ENCODE measurements at regions not wholly inside any gene's neighbourhood (a gene's known extent, or its start where the extent isn't known, plus 50 kb on each side); places are given as distances from the start of the nearest gene placed in this dataset.
"Not testable (repeated sequence)": the region's sequence is repeated elsewhere in the genome, so short reads cannot be mapped to it uniquely, and the experiment has no call there.

DNA sequence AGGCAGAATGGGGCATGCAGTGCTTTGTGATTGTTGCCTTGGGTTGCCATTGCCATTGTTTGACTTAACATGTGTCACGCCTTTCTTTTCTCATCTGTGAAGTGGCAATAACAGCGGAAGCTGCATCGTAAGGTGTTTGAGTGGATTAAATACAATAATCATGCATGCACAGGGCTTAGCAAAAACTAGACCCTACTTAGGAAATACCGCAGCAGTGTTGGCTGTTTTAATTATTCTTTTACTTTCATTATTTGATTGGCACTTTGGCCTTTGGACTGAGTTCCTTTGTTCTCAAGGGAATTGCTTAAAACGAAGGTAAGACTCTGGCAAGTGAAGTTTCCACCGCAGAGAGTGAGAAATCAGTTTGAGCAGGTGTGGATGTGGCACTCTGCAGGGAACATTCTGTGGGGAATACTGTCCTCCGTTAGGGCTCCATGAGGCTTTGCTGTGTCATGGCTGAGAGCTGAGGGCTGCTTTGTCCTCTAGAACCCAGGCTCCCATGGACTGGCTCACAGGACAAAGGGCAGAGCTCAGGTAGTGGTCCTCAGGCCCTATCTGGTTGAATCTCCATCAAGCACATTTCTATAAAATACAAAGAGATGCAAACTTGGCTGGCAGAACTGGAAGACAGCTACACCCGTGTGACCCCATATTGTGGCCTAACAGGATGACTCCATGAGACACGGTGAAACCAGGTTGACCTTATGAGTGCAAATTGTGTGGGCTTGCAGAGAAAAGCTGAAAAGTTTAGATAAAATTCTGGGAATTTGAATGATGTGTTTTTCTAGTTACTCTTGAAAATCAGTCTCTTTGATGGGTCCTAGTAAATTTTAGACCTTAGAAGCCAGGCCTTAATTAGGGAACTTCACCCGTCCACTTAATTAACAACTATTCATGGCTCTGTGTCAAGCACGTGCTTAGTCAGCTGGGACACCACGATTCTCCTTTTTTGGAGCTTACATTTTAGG, 407.2 kb downstream of the KCNRG start:
- no peaks in the 10 kb centered on the region for H3K36me3 Mint-ChIP-seq (ENCODE audit: low read depth)
- POLR2A ChIA-PET: no interaction called here
- H3K4me1 Mint-ChIP-seq: peaks cover 13% of the 10 kb centered on the region
- no peak overlapping the region for H3K4me3 Mint-ChIP-seq
- CTCF ChIA-PET: interaction anchor here (1.3 kb wide), 1 partner anchor 378 kb away, joined by 3 read pairs; no protein-coding TSS in a partner anchor
- DNase-seq (no peak), ATAC-seq (no peak)
- intact Hi-C loops (cut with DNase I, micrococcal nuclease): no loop called here
- no peaks in the 10 kb centered on the region for H3K27me3 Mint-ChIP-seq
- no peak overlapping the region for H3K27ac Mint-ChIP-seq
- H3K9me3 Mint-ChIP-seq (ENCODE audit: low read depth): no peaks in the 10 kb centered on the region

DNA sequence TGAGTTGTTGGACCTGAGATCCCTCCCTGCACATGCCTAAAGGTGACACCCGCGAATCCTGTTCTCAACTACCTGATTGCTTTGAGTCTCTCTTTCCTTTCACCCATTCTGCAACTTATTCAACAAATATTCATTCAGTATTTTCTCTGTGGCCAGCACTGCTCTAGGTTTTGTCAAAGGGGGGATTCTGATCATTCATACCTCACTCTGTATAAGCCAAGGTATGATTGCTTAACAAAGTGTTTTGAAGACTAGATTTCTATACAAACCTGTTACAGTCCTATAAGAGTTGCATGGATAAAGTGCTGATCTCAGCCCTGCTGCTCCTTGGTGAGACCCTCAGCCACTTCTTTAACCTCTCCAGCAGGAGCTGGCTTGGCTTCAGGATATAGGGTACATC, 409.7 kb downstream of the KCNRG start:
- Mint-ChIP-seq H3K27me3 (no peaks in the 10 kb centered on the region), H3K27ac (no peak overlapping the region), H3K4me1 (peaks cover 29% of the 10 kb centered on the region), H3K36me3 (ENCODE audit: low read depth) (no peaks in the 10 kb centered on the region), H3K4me3 (no peak overlapping the region), H3K9me3 (ENCODE audit: low read depth) (no peaks in the 10 kb centered on the region)
- intact Hi-C loops (cut with DNase I, micrococcal nuclease): no loop called here
- ChIA-PET POLR2A (no interaction called here), CTCF (no interaction called here)
- no peak for DNase-seq
- ATAC-seq: no peak

DNA sequence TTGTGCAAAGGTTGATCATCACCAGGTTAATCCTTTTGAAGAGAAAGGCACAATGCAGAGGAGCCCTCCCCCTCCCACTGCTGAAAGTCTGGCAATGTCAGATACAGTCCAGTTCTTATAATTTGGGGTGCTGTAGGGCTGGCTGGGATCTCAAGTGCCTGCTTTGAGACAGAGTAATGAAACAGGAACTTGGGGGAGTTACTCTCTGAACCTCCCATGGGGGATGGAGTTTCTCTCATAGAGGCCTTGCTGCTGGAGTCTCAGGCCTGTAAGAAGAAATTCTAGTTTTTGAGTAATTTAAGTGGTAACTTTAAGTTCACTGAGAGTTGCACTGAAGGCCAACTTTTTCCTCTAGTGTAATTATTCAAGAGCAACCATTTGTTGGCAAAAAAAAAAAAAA, 410.5 kb downstream of the KCNRG start:
- Mint-ChIP-seq H3K36me3 (ENCODE audit: low read depth) (no peaks in the 10 kb centered on the region), H3K27me3 (no peaks in the 10 kb centered on the region), H3K27ac (no peak overlapping the region), H3K4me1 (peaks cover 29% of the 10 kb centered on the region), H3K9me3 (ENCODE audit: low read depth) (no peaks in the 10 kb centered on the region), H3K4me3 (no peak overlapping the region)
- DNase-seq: no peak
- CTCF ChIA-PET: no interaction called here
- no peak for ATAC-seq
- intact Hi-C loops (cut with DNase I, micrococcal nuclease): no loop called here
- POLR2A ChIA-PET: interaction anchor here (0.9 kb wide), 1 partner anchor 429 kb away, joined by 4 read pairs; the partner anchor contains the start of gene TRIM13

DNA sequence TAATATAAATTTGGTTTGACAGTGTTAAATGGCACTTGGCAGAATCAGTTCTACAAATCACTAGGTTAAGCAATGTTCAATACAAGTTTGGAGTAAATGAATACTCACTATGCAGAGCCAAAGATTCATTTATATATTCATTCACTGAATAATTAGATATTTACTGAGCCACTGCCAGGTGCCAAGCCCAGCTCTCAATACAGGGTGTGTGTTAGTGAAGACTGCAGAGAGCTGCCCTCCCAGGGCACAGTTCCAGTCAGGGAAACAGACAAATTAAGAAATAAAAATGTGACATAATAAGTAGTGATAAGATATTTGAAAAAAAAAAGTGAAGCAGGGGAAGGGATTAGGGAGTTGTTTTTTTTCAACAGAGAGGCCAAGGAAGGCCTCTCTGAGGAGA, 411.7 kb downstream of the KCNRG start:
- no peak overlapping the region for H3K27ac Mint-ChIP-seq
- ChIA-PET POLR2A (no interaction called here), CTCF (no interaction called here)
- no peak for DNase-seq
- intact Hi-C loops (cut with DNase I, micrococcal nuclease): no loop called here
- no peaks in the 10 kb centered on the region for H3K36me3 Mint-ChIP-seq (ENCODE audit: low read depth)
- H3K4me1 Mint-ChIP-seq: peaks cover 26% of the 10 kb centered on the region
- no peaks in the 10 kb centered on the region for H3K27me3 Mint-ChIP-seq
- no peaks in the 10 kb centered on the region for H3K9me3 Mint-ChIP-seq (ENCODE audit: low read depth)
- ATAC-seq: no peak
- H3K4me3 Mint-ChIP-seq: no peak overlapping the region

DNA sequence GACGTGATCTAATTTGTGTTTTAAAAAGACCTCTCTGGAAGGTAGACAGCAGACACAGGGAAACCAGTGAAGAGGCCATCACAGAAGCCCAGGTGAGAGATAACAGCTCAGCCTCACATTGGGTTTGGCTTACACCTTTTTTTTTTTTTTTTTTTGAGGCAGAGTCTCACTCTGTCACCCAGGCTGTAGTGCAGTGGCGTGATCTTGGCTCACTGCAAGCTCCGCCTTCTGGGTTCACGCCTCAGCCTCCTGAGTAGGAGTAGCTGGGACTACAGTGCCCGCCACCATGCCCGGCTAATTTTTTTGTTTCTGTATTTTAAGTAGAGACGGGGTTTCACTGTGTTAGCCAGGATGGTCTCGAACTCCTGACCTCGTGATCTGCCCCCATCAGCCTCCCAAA, 412.3 kb downstream of the KCNRG start:
- intact Hi-C loops (cut with DNase I, micrococcal nuclease); H3K27ac Mint-ChIP-seq; CTCF ChIA-PET: not testable (repeated sequence)

DNA sequence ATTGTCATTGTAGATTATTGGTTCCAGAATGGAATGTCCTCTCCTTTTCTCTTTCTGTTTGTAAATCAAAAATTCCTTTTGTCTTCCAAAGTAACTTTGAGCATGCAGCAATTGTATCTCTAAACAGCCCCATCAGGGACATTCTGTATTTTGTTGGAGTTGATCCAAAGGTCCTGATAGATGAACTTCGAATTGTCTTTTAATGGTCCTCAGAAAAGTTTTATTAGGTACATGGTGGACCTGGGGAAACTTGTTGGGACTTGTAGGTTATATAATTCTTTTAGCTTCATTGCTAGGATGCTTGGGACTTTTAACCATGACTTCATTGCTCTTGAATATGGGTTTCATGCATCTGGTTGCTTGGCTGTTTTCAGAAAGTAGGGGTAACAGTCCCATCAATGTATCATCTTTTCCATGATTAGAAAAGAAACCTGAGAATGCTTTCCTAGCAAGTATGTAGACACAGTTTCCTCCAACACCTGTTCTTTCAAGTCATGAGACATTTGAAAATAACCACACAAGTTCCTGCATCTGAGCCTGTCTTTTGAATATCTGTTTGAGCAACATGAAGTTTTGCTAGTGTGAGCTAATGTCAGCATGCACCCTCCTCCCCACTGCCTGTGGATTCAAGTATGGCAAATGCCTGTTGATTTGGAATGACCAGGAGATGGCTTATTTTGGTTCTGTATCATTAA, 413.1 kb downstream of the KCNRG start:
- Mint-ChIP-seq H3K4me3 (no peak overlapping the region), H3K27ac (no peak overlapping the region), H3K4me1 (peaks cover 19% of the 10 kb centered on the region), H3K9me3 (ENCODE audit: low read depth) (no peaks in the 10 kb centered on the region), H3K36me3 (ENCODE audit: low read depth) (no peaks in the 10 kb centered on the region), H3K27me3 (no peaks in the 10 kb centered on the region)
- ATAC-seq: peak; percentile 85
- ChIA-PET CTCF (interaction anchor here (0.9 kb wide), 1 partner anchor 484 kb away, joined by 3 read pairs; no protein-coding TSS in a partner anchor), POLR2A (interaction anchor here (0.6 to 1.3 kb wide), 2 partner anchors 343 to 346 kb away, joined by 3 read pairs; no protein-coding TSS in a partner anchor)
- DNase-seq: peak; percentile 17
- intact Hi-C loops (cut with DNase I, micrococcal nuclease): no loop called here

More for the DNA sequence above, 412.3 kb downstream of the KCNRG start:
- H3K9me3 Mint-ChIP-seq (ENCODE audit: low read depth); H3K36me3 Mint-ChIP-seq (ENCODE audit: low read depth); DNase-seq; H3K27me3 Mint-ChIP-seq; POLR2A ChIA-PET; H3K4me3 Mint-ChIP-seq; ATAC-seq: not testable (repeated sequence)
- H3K4me1 Mint-ChIP-seq: peaks cover 21% of the 10 kb centered on the region

DNA sequence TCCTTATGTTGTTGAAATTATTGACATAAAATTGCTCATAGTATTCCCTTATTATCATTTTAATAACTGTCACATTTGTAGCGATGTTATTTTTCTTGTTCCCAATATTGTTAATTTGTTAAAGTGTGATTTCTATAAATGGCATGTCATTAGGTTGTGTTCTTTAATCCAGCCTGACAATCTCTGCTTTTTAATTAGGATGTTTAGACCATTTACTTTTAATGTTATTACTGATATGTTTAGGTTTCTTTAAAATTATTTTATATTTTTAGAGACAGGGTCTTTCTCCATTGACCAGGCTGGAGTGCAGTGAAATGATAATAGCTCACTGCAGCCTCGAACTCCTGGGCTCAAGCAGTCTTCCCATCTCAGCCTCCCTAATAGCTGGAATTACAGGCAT, 408.5 kb downstream of the DLEU7 start:
- ChIA-PET CTCF (no interaction called here), POLR2A (no interaction called here)
- DNase-seq: no peak
- ATAC-seq: no peak
- intact Hi-C loops (cut with DNase I, micrococcal nuclease): no loop called here
- peaks cover 1% of the 10 kb centered on the region for H3K27me3 Mint-ChIP-seq
- H3K4me1 Mint-ChIP-seq: no peaks in the 10 kb centered on the region
- no peak overlapping the region for H3K4me3 Mint-ChIP-seq
- no peaks in the 10 kb centered on the region for H3K36me3 Mint-ChIP-seq (ENCODE audit: low read depth)
- no peaks in the 10 kb centered on the region for H3K9me3 Mint-ChIP-seq (ENCODE audit: low read depth)
- no peak overlapping the region for H3K27ac Mint-ChIP-seq

DNA sequence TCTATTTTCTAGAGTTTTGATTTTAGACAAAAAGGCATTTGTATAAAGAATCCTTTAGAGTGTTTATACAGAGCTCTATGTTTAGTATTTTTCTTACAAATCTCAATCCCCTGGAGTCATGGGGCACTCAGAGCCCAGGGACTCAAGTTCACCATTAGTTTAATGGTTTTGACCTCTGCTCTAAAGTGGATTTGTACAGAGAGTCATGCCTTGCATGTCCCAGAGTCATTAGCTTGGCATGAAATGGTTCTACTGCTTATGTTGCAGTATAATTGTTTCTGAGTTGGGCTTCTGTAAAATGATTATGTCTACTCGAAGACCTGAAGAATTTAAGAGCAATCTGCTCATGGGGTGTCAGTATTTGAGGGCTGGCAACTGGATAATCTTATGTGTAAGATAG, 406.2 kb downstream of the DLEU7 start:
- Mint-ChIP-seq H3K9me3 (ENCODE audit: low read depth) (no peaks in the 10 kb centered on the region), H3K27me3 (peaks cover 3% of the 10 kb centered on the region), H3K27ac (no peak overlapping the region), H3K36me3 (ENCODE audit: low read depth) (no peaks in the 10 kb centered on the region), H3K4me3 (no peak overlapping the region), H3K4me1 (no peaks in the 10 kb centered on the region)
- ChIA-PET CTCF (interaction anchor here (0.6 kb wide), 1 partner anchor 201 kb away, joined by 3 read pairs; no protein-coding TSS in a partner anchor), POLR2A (no interaction called here)
- ATAC-seq (no peak), DNase-seq (no peak)
- intact Hi-C loops (cut with DNase I, micrococcal nuclease): no loop called here

DNA sequence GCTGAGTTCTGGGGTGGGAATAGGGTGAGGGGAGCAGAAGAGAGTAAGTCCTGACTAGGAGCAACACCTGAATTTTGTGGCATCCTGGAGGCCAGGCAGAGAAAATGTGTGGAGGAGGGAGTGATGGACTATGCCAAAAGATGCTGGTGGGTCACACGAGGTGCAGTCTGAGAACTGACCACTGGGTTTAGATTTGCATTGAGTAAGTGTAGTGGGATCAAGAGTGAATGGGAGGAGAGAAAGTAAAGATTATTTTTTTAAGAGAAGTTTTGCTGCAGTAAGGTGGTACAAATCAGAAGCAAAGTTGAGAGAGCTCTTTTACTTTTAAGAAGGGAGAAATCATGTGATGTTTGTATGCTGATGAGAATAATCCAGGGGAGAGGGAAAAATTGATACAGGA, 405.1 kb downstream of the DLEU7 start:
- CTCF ChIA-PET: interaction anchor here (0.6 kb wide), 1 partner anchor 70 kb away, joined by 3 read pairs; no protein-coding TSS in a partner anchor
- ATAC-seq: no peak

DNA sequence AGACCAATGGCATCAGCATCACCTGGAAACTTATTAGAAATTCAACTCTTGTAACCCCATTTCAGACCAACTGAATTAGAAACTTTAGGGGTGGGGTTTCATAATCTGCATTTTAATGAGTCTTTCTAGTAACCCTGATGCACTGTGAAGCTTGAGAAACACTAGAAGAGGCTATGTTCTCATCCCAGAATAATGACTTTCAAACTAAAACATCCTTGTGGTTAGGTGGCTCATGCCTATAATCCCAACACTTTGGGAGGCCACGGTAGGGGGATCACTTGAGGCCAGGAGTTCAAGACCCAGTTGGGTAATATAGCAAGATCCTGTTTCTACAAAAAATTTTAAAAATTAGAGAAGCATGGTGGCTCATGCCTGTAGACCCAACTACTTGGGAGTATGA, 402.4 kb downstream of the DLEU7 start:
- DNase-seq: no peak
- Mint-ChIP-seq H3K4me1 (peaks cover 5% of the 10 kb centered on the region), H3K27ac (no peak overlapping the region), H3K4me3 (no peak overlapping the region), H3K9me3 (ENCODE audit: low read depth) (no peaks in the 10 kb centered on the region), H3K27me3 (peaks cover 3% of the 10 kb centered on the region), H3K36me3 (ENCODE audit: low read depth) (no peaks in the 10 kb centered on the region)
- intact Hi-C loops (cut with DNase I, micrococcal nuclease): no loop called here
- CTCF ChIA-PET: no interaction called here
- ATAC-seq: no peak
- POLR2A ChIA-PET: no interaction called here

More for the DNA sequence above, 405.1 kb downstream of the DLEU7 start:
- no peak for DNase-seq
- intact Hi-C loops (cut with DNase I, micrococcal nuclease): no loop called here
- peaks cover 5% of the 10 kb centered on the region for H3K4me1 Mint-ChIP-seq
- H3K27ac Mint-ChIP-seq: no peak overlapping the region
- no peaks in the 10 kb centered on the region for H3K9me3 Mint-ChIP-seq (ENCODE audit: low read depth)
- peaks cover 3% of the 10 kb centered on the region for H3K27me3 Mint-ChIP-seq
- no peaks in the 10 kb centered on the region for H3K36me3 Mint-ChIP-seq (ENCODE audit: low read depth)
- H3K4me3 Mint-ChIP-seq: no peak overlapping the region
- POLR2A ChIA-PET: no interaction called here

DNA sequence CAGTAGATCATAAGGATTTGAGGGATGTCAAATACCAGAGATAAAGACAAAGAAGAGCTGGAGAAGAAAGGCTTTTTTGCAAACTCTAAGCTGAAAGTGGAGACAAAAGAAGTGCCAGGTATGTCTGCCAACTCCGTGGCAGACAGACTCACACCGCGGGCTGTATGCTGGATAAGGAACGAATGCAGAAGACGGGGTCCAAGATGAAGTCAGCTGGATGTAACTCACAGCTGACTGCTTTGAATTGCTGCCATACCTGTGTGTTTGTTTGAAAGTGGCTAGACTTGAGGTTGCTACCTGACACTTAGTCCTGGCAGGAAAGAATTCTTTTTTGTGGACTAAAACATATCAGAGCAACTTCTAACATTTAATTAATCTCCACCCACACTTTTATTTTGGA, 398.8 kb downstream of the DLEU7 start:
- POLR2A ChIA-PET: no interaction called here
- H3K36me3 Mint-ChIP-seq (ENCODE audit: low read depth): no peaks in the 10 kb centered on the region
- ATAC-seq: no peak

DNA sequence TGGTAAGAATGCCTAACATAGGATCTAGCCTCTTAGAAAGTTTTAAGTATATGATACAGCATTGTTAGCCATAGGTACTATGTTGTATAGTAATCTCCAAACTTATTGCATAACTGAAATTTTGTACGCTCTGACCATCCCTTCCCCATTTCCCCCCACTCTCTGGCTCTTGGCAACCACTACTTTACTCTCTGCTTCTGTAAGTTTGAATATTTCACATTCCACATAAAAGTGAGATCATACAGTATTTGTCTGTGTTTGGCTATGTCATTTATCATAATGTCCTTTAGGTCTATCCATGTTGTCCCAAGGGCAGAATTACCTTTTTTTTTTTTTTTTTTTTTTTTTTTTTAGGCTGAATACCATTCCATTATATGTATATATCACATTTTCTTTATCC, 396.9 kb downstream of the DLEU7 start:
- POLR2A ChIA-PET: no interaction called here

More for the DNA sequence above, 398.8 kb downstream of the DLEU7 start:
- peaks cover 3% of the 10 kb centered on the region for H3K27me3 Mint-ChIP-seq
- no peaks in the 10 kb centered on the region for H3K9me3 Mint-ChIP-seq (ENCODE audit: low read depth)
- DNase-seq: no peak
- H3K4me3 Mint-ChIP-seq: no peak overlapping the region
- peaks cover 12% of the 10 kb centered on the region for H3K4me1 Mint-ChIP-seq
- H3K27ac Mint-ChIP-seq: no peak overlapping the region
- intact Hi-C loops (cut with DNase I, micrococcal nuclease): no loop called here
- CTCF ChIA-PET: no interaction called here

More for the DNA sequence above, 396.9 kb downstream of the DLEU7 start:
- DNase-seq (no peak), ATAC-seq (no peak)
- peaks cover 12% of the 10 kb centered on the region for H3K4me1 Mint-ChIP-seq
- no peak overlapping the region for H3K27ac Mint-ChIP-seq
- no peaks in the 10 kb centered on the region for H3K27me3 Mint-ChIP-seq
- intact Hi-C loops (cut with DNase I, micrococcal nuclease): no loop called here
- CTCF ChIA-PET: no interaction called here
- H3K4me3 Mint-ChIP-seq: no peak overlapping the region
- H3K9me3 Mint-ChIP-seq (ENCODE audit: low read depth): no peaks in the 10 kb centered on the region
- no peaks in the 10 kb centered on the region for H3K36me3 Mint-ChIP-seq (ENCODE audit: low read depth)

All from activated CD4-positive, alpha-beta T cell treated with anti-CD3 and anti-CD28 coated beads for 36 hours (primary cell).